B cell (primary cell): ENCODE measurements at regions not wholly inside any gene's neighbourhood (a gene's known extent, or its start where the extent isn't known, plus 50 kb on each side); places are given as distances from the start of the nearest gene placed in this dataset.

ENCODE experiments used
- ATAC-seq: fragments of 200-7000 bp; cut with Tn5 transposase; one replicate; pipeline ENCODE4 v1.10.0; 2021; ENCODE audit warnings: low read depth, mild to moderate bottlenecking, moderate number of reproducible peaks, moderate library complexity
- CTCF ChIA-PET: fragments of 350-600 bp; sonication (Branson Sonifier 250); formaldehyde crosslinking; loops from one replicate; lab custom pipeline; 2021; ENCODE audit warnings: antibody characterized with exemption, inconsistent platforms; lab: Charles Lee
- POLR2A ChIA-PET: fragments of 350-600 bp; sonication (Branson Sonifier 250); formaldehyde crosslinking; loops from one replicate; lab custom pipeline; 2021; ENCODE audit warnings: antibody characterized with exemption; lab: Charles Lee
- DNase-seq: peaks from one replicate; pipeline ENCODE4 v3.0.0; 2013
- H2AFZ ChIP-seq: 2 replicates; pipeline ENCODE4 v1.6.1; 2012; ENCODE audit warnings: mild to moderate bottlenecking, low read depth, low read length; ENCODE audit not compliant: insufficient read depth, poor library complexity, severe bottlenecking
- H3K27ac ChIP-seq, 2 donors: 1 replicate in 1 of 2; 2 replicates in 1 of 2; pipeline ENCODE4 v1.5.1; 2012 to 2013; ENCODE audit warnings: low read length in 2 of 2, mild to moderate bottlenecking in 2 of 2, moderate library complexity in 1 of 2
- H3K27me3 ChIP-seq, 4 experiments: fragments of 200-600 bp in 1 of 4; sonication (generic) in 1 of 4; replicated peaks in 1 of 4; 1 replicate in 2 of 4; 2 replicates in 2 of 4; pipeline versions ENCODE4 v1.6.1 to v1.7.0; 2013 to 2016; ENCODE audit warnings: low read length in 3 of 4, mild to moderate bottlenecking in 2 of 4, mixed read lengths in 1 of 4, moderate library complexity in 1 of 4; ENCODE audit not compliant: insufficient read depth in 4 of 4, control insufficient read depth in 3 of 4; ENCODE audit errors: control extremely low read depth in 1 of 4
- H3K36me3 ChIP-seq, 2 experiments: replicated peaks in 1 of 2; 1 replicate in 1 of 2; 2 replicates in 1 of 2; pipeline versions ENCODE4 v1.6.1 to v1.7.1; 2013; ENCODE audit warnings: low read length in 1 of 2; ENCODE audit not compliant: insufficient read depth in 2 of 2, control insufficient read depth in 1 of 2; ENCODE audit errors: control extremely low read depth in 1 of 2, extremely low read depth in 1 of 2
- H3K4me1 ChIP-seq, 2 donors: fragments of 200-600 bp in 1 of 2; sonication (generic) in 1 of 2; 1 replicate in 1 of 2; 2 replicates in 1 of 2; pipeline versions ENCODE4 v1.5.1 to v1.6.1; 2013 to 2017; ENCODE audit warnings: low read length in 2 of 2; ENCODE audit not compliant: control insufficient read depth in 2 of 2, insufficient read depth in 2 of 2
- H3K4me2 ChIP-seq: replicated peaks from 2 replicates; pipeline ENCODE3; 2012; ENCODE audit warnings: mild to moderate bottlenecking, low read depth, low read length; ENCODE audit not compliant: poor library complexity, severe bottlenecking
- H3K4me3 ChIP-seq, 5 experiments: fragments of 200-600 bp in 1 of 5; sonication (generic) in 1 of 5; 1 replicate in 3 of 5; 2 replicates in 2 of 5; pipeline versions ENCODE4 v1.5.1 to v1.7.0; 2011 to 2016; ENCODE audit warnings: low read length in 4 of 5, mild to moderate bottlenecking in 4 of 5, low read depth in 2 of 5, control low read depth in 1 of 5, moderate library complexity in 1 of 5; ENCODE audit not compliant: insufficient read depth in 1 of 5; ENCODE audit errors: control extremely low read depth in 1 of 5, extremely low read depth in 1 of 5
- H3K79me2 ChIP-seq: fragments of 200-600 bp; sonication (generic); one replicate; pipeline ENCODE4 v1.6.0; 2016; ENCODE audit warnings: low read length; ENCODE audit not compliant: control insufficient read depth, insufficient read depth
- H3K9ac ChIP-seq: fragments of 200-600 bp; sonication (generic); 2 replicates; pipeline ENCODE4 v1.6.1; 2017; ENCODE audit warnings: mild to moderate bottlenecking, low read length, moderate library complexity
- H3K9me3 ChIP-seq, 3 donors: one replicate each; pipeline versions ENCODE4 v1.6.1 to v1.7.1; 2013; ENCODE audit warnings: low read length in 2 of 3; ENCODE audit not compliant: control insufficient read depth in 2 of 3, insufficient read depth in 1 of 3; ENCODE audit errors: control extremely low read depth in 1 of 3
- H4K20me1 ChIP-seq: 2 replicates; pipeline ENCODE4 v1.6.0; 2012; ENCODE audit warnings: mild to moderate bottlenecking, low read length; ENCODE audit not compliant: insufficient read depth, control insufficient read depth, poor library complexity, severe bottlenecking
- H3K27ac Mint-ChIP-seq: one replicate; pipeline ENCODE4 v1.8.0; 2021; ENCODE audit warnings: mixed read lengths
- H3K27me3 Mint-ChIP-seq: one replicate; pipeline ENCODE4 v1.8.0; 2021; ENCODE audit warnings: mixed read lengths
- H3K4me1 Mint-ChIP-seq: one replicate; pipeline ENCODE4 v1.8.0; 2021; ENCODE audit warnings: mixed read lengths
- H3K4me3 Mint-ChIP-seq: one replicate; pipeline ENCODE4 v1.8.0; 2021; ENCODE audit warnings: mixed read lengths
- H3K9me3 Mint-ChIP-seq: one replicate; pipeline ENCODE4 v1.8.0; 2022; ENCODE audit warnings: mixed read lengths; ENCODE audit not compliant: insufficient read depth
- CTCF ChIP-seq: fragments of 200-600 bp; IDR thresholded peaks from one replicate; pipeline ENCODE4 v1.8.0; 2022; ENCODE audit warnings: antibody characterized with exemption, mild to moderate bottlenecking
- EZH2 ChIP-seq: IDR thresholded peaks from 2 replicates; pipeline ENCODE4 v1.6.1; 2012; ENCODE audit warnings: borderline replicate concordance, low read depth, mild to moderate bottlenecking, moderate library complexity, low read length; ENCODE audit not compliant: insufficient read depth, poor library complexity, severe bottlenecking
- WGBS: methylation state at CpG from one replicate; pipeline ENCODE4 v1.1.5; 2013; ENCODE audit warnings: missing lambda C conversion rate; ENCODE audit not compliant: insufficient coverage; 5-methylcytosine and 5-hydroxymethylcytosine counted together
- intact Hi-C: fragments of 100-400 bp; cut with micrococcal nuclease; formaldehyde crosslinking; loops from one replicate; pipeline ENCODE4 v1.10.0; 2022

GRCh38 chr9:89969881-89970639 is 365.2 kb downstream of the GADD45G start:
- no peak overlapping the region for H3K4me3 Mint-ChIP-seq
- H3K4me2 ChIP-seq: no peak overlapping the region
- H3K27ac Mint-ChIP-seq: no peak overlapping the region
- no peak overlapping the region for H2AFZ ChIP-seq
- no peak overlapping the region for H3K9ac ChIP-seq
- no peak for DNase-seq
- CTCF ChIA-PET: no interaction called here
- H3K9me3 ChIP-seq: no peaks in the 10 kb centered on the region
- POLR2A ChIA-PET: no interaction called here
- H3K79me2 ChIP-seq: no peaks in the 10 kb centered on the region
- ATAC-seq: no peak
- H3K27ac ChIP-seq: no peak overlapping the region
- H3K4me1 ChIP-seq: no peaks in the 10 kb centered on the region
- H4K20me1 ChIP-seq: no peaks in the 10 kb centered on the region
- H3K4me1 Mint-ChIP-seq: no peaks in the 10 kb centered on the region
- peaks cover 7% of the 10 kb centered on the region for H3K27me3 Mint-ChIP-seq
- TF ChIP-seq CTCF: no peak
- TF ChIP-seq EZH2: no peak
- H3K36me3 ChIP-seq: no peaks in the 10 kb centered on the region
- no peaks in the 10 kb centered on the region for H3K27me3 ChIP-seq
- intact Hi-C loops: no loop called here
- WGBS: 98% methylated on average over 9 of the region's 11 CpGs
- H3K4me3 ChIP-seq: no peak overlapping the region
- no peaks in the 10 kb centered on the region for H3K9me3 Mint-ChIP-seq

GRCh38 chr9:89970701-89971100 is 365.9 kb downstream of the GADD45G start:
- no peaks in the 10 kb centered on the region for H3K9me3 Mint-ChIP-seq
- ATAC-seq (no peak), DNase-seq (no peak)
- no peak overlapping the region for H3K4me2 ChIP-seq
- intact Hi-C loops: no loop called here
- H3K4me1 Mint-ChIP-seq: no peaks in the 10 kb centered on the region
- H3K4me3 ChIP-seq: no peak overlapping the region
- H3K27me3 Mint-ChIP-seq: peaks cover 7% of the 10 kb centered on the region
- H3K27ac ChIP-seq: no peak overlapping the region
- H3K9me3 ChIP-seq: no peaks in the 10 kb centered on the region
- H3K4me1 ChIP-seq: no peaks in the 10 kb centered on the region
- TF ChIP-seq EZH2: no peak
- TF ChIP-seq CTCF: no peak
- H3K36me3 ChIP-seq: no peaks in the 10 kb centered on the region
- H3K4me3 Mint-ChIP-seq: no peak overlapping the region
- H3K79me2 ChIP-seq: no peaks in the 10 kb centered on the region
- H3K9ac ChIP-seq: no peak overlapping the region
- no peak overlapping the region for H2AFZ ChIP-seq
- ChIA-PET CTCF (no interaction called here), POLR2A (no interaction called here)
- no peaks in the 10 kb centered on the region for H3K27me3 ChIP-seq
- no peak overlapping the region for H3K27ac Mint-ChIP-seq
- 97% methylated on average over 15 of the region's 15 CpGs for WGBS
- H4K20me1 ChIP-seq: no peaks in the 10 kb centered on the region
